ENCODE measurements at regions not wholly inside any gene's neighbourhood (a gene's known extent, or its start where the extent isn't known, plus 50 kb on each side); places are given as distances from the start of the nearest gene placed in this dataset.
A peak's percentile ranks its signal among the peaks of the same experiment; 100 is the strongest.

DNA sequence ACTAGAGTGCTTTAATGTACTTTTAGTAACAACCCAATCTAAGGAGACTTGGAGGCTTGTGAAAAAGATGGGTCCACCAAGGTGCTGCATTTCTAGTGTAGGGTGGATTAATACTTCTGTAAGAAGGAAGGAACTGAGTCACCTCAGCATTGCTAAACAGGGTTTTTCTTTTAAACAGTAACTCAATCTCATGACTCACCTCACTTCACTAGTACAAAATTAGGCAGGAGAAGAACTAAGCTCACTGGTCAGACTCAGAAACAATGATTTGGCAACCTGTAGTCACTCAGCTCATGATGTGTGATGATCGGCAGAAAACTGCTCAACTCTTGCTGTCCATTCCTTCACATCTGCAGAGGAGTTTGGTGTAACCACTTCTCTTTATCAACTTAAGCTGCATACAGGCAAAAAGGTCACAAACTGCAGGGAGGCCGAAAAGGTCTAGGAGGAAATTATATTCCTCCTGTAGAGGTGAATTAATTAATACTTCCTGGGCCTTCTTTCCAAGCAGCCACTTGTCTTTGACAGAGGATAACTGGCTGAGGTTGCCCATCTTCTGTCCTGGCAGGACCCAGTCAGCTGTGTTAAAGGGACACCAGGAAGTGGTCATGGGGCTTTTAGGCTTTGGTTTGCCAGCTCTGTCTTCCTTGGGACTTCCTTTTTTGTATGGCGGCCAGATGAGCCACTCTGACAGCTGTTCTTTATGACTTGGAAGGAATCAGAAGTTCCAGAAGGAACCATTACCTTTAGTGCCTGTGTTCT is 466.9 kb downstream of the FUT8 start:
- DNase-seq: no peak

DNA sequence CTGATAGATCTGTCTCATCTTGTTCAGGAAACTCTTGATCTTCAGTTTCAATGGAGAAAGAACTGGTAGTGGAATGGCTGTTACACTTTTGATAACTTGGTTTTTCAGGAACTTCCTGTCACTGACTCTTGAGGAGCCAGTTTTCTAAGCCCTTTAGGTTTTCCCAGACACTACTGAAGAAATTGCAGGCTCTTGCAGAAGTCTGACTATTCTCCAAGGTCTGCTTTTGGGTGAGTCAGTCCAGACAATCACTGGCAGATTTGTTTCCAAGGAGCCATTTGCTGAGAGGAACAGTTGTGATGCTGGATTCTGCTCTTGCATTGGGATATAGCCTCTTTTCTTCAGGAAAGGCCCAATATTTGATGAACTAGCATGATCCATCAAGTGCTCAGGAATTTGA is 468.0 kb downstream of the FUT8 start:
- no peak for DNase-seq

GRCh38 chr14:65881642-65882041 is 469.1 kb downstream of the FUT8 start:
- no peak for DNase-seq

DNA sequence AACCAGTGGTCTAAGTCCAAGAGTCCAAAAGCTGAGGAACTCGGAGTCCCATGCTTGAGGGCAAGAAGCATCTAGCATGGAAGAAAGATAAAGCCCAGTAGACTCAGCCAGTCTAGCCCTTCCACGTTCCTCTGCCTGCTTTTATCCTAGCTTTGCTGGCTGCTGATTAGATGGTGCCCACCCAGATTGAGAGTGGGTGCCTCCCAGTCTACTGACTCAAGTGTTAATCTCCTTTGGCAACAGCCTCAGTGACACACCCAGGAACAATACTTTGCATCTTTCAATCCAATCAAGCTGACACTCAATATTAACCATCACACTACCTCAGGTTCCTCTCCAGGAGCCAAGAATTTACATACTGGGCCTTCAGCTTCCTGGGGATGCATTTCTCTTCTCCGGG is 476.1 kb downstream of the FUT8 start:
- no peak for DNase-seq

- no peak for DNase-seq
Measured at GRCh38 chr14:65892315-65892714, 479.8 kb downstream of the FUT8 start.

DNA sequence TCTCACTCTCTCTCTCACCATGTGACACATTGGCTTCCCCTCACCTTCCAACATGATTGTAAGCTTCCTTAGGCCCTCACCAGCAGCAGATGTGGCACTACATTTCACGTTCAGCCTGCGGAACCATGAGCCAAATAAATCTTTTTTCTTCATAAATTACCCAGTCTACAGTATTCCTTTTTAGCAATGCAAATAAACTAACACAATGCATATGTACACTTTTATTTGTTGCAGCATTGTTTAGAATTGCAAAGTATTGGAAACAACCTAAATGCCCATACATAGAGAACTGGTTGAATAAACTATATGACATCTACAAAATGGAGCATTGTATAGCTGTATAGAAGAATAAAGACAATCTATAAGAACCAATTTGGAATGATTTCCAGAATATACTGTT is 487.6 kb downstream of the FUT8 start:
- DNase-seq: no peak

DNA sequence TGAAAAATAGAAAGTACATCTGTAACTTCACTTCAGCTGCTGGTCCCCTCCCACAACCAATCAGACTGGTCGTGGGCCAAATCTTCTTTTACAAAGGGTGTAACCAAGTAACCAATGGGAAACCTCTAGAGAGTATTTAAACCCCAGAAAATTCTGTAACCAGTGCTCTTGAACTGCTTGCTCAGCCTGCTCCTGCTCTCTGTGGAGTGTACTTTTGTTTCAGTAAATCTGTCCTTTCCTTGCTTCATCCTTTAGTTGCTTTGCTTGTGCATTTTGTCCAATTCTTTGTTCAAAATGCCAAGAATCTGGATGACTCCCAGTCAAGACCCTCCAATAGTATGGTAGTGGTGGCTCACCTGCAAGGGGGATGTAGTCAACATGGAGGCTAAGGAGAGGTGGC is 489.1 kb downstream of the FUT8 start:
- DNase-seq: no peak

GRCh38 chr14:65904988-65905387 is 492.5 kb downstream of the FUT8 start:
- no peak for DNase-seq

DNA sequence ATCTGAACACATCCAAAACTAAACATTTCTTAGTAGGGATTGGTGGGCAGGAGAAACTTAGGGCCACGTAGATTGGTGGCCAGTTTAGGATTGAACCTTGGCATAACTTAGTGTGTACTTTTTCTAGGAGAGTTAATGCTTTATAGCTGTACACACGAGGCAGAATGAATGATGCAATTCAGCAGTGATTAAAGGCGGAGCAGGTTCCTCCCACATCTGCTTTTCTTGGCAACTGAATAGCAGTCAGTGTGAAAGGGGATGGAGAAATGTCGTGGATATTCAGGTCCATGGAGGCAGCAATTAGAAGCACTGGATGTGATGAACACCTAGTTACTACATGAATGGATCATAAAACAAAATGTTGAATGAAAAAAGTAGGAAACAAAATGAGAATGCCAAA is 493.8 kb downstream of the FUT8 start:
- DNase-seq: no peak

DNA sequence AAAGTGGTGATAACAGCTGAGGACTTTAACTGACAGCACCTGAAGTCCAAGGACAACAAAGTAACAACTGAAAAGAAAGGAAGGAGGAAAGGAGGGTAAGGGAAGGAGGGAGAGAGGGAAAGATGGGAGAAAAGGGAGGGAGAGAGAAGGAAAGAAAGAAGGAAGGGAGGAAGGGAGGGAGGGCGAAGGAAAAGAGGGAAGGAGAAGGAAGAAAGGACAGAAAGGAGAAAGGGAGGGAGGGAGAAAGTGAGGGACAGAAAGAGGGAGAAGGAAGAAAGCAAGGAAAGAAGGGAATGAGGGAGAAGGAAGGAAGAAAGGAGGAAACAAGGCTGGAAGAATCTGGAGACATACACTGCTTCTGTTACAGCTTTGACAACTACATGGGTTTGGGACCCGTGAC is 494.4 kb downstream of the FUT8 start:
- DNase-seq: no peak

DNA sequence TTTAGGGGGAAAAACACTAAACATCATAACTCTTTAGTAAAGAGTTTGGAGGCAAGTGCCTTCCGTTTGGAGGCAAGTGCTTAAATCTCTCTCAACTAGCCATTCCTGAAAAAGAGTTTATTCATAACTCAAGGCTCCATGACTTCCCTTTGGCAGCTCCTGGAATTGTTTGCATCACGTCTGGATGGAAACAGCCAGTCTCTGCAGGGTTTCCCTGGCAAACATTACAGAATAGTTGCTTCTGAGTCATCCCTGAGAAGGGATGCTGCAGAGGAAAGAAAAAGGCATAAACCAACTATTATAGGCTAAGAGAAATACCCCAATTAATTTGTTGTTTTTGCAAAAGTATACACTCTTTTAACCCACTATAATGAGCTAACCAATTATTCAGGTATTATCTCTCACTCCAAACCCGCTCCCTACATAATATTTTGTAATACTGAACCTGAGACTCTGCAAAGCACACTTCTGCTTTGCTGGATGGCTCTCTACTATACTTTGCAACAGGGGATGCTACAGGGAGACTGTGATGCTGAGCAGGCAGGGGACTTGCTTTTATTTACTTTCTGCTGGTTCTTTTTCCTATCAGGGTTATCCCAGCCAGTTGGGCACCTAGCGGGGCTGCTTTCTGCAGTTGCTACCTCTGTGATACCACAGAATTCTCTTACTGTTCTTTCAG is 497.7 kb downstream of the FUT8 start:
- no peak for DNase-seq

DNA sequence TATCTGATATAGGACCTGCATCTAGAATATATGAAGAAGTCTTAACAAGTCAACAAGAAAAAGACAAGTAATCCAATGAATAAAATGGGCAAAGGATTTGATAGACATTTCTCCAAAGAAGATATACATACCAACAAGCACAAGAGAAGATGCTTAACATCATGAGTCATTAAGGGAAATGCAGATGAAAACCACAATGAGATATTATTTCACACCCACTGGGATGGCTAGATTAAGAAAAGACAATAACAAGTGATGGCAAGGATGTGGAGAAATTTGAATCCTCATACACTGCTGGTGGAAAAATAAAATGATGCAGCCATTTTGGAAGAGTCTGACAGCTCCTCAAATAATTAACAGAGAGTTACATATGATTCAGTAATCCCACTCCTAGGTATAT is 502.6 kb downstream of the FUT8 start:
- no peak for DNase-seq

DNA sequence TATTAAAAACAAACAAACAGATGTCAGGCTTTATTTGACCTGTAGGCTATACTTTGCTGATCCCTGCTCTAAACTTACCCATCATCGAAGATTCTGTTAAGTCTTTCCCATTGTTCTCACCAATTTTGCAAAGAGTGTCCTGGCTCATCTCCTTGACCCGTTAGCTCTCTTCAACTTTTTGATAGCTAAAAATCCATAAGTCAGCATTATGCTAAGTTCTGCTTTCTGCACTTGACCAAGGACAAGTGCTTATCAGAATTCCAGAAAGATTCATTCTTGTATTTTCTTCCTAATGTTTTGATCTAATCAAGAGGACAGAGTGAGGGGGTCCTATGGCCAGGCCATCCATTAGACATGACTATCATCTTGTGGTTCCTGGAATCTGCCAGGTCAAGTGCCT is 503.5 kb downstream of the FUT8 start:
- DNase-seq: no peak

- no peak for DNase-seq
Measured at GRCh38 chr14:65920996-65921395, 508.5 kb downstream of the FUT8 start.

DNA sequence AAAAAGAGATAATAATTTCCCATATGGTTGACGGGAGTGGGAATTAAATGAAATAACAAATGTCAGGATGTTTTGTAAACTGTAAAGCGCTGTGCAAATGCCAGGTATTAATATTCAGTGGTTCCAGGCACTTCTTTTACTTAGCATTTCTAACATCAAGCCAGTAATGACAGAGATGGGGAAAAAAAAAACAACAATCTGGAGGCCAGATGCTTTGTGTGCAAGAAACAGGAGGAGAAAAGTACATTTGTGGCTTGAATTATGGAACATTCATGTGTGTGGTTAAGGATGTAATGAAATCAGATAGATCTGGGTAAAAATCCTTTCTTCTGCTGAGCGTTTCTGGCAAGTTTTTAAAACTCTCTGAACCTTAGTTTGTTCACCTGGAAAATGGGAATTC is 509.6 kb downstream of the FUT8 start:
- no peak for DNase-seq

GRCh38 chr14:65926504-65926903 is 514.0 kb downstream of the FUT8 start:
- DNase-seq: no peak

- no peak for DNase-seq
Measured at GRCh38 chr14:65926935-65927700, 514.6 kb downstream of the FUT8 start.

- peak; percentile 47 for DNase-seq
Measured at GRCh38 chr14:65927931-65928356, 515.4 kb downstream of the FUT8 start.

GRCh38 chr14:65928995-65929394 is 516.5 kb downstream of the FUT8 start:
- DNase-seq: no peak

- DNase-seq: no peak
Measured at GRCh38 chr14:65933400-65934069, 521.0 kb downstream of the FUT8 start.

- no peak for DNase-seq
Measured at GRCh38 chr14:65934070-65934435, 521.5 kb downstream of the FUT8 start.

DNA sequence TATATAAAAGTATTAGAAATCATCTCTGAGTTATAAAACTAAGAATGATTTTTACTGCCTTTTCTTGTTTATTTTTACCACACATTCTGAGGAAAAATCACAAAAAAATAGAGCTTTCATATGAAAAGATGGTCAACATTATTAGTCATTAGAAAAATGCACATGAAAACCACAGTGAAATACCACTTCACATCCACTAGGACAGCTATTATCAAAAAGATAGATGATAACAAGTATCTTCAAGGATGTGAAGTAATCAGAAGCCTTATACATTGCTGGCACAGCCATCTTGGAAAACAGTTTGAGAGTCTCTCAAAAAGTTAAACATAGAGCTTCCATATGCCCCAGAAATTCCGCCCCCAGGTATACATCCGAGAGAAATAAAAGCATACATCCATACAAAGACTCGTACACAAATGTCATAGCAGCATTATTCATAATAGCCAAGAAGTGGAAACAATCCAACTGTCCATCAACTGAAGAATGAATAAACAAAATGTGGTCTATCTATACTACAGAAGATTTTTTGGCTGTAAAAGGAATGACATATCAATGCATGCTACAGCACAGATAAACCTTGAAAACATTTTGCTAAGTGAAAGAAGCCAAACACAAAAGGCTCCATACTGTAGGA is 523.9 kb downstream of the FUT8 start:
- DNase-seq: no peak
